HEK293T (cell line): ENCODE measurements at regions not wholly inside any gene's neighbourhood (a gene's known extent, or its start where the extent isn't known, plus 50 kb on each side); places are given as distances from the start of the nearest gene placed in this dataset.

ENCODE experiments used
- CTCF ChIA-PET: fragments of 350-600 bp; formaldehyde crosslinking; extraction: SDS; loops from one replicate; lab custom pipeline; 2021; ENCODE audit warnings: antibody characterized with exemption, inconsistent platforms; lab: Yijun Ruan, JAX
- POLR2A ChIA-PET: fragments of 350-600 bp; formaldehyde crosslinking; extraction: SDS; loops from one replicate; lab custom pipeline; 2020; ENCODE audit warnings: antibody characterized with exemption, inconsistent platforms; lab: Yijun Ruan, JAX
- DNase-seq: peaks from one replicate; pipeline ENCODE4 v3.0.0; 2012; ENCODE audit warnings: mixed read lengths; ENCODE audit errors: extremely low spot score
- ARNT ChIP-seq: fragments of 450-650 bp; IDR thresholded peaks from 2 replicates; pipeline ENCODE4 v1.6.1; 2017; ENCODE audit warnings: mild to moderate bottlenecking
- BHLHE40 ChIP-seq: fragments of 450-650 bp; IDR thresholded peaks from 2 replicates; pipeline ENCODE4 v1.6.1; 2016; ENCODE audit warnings: mild to moderate bottlenecking, moderate library complexity, borderline replicate concordance
- CTBP1 ChIP-seq: fragments of 450-650 bp; IDR thresholded peaks from 2 replicates; pipeline ENCODE4 v1.6.1; 2016; ENCODE audit warnings: borderline replicate concordance
- ELF4 ChIP-seq: fragments of 450-650 bp; IDR thresholded peaks from 2 replicates; pipeline ENCODE4 v1.6.1; 2017; ENCODE audit warnings: antibody characterized with exemption
- FOXA1 ChIP-seq: fragments of 450-650 bp; IDR thresholded peaks from 2 replicates; pipeline ENCODE4 v1.6.1; 2016; ENCODE audit warnings: mild to moderate bottlenecking
- FOXK2 ChIP-seq: fragments of 450-650 bp; IDR thresholded peaks from 2 replicates; pipeline ENCODE4 v1.6.1; 2016; ENCODE audit warnings: mild to moderate bottlenecking
- FOXM1 ChIP-seq: fragments of 450-650 bp; IDR thresholded peaks from 2 replicates; pipeline ENCODE4 v1.6.1; 2017; ENCODE audit warnings: mild to moderate bottlenecking, borderline replicate concordance
- HDGF ChIP-seq: fragments of 450-650 bp; IDR thresholded peaks from 2 replicates; pipeline ENCODE4 v1.6.1; 2017; ENCODE audit warnings: antibody characterized with exemption, borderline replicate concordance
- L3MBTL2 ChIP-seq: fragments of 450-650 bp; conservative IDR thresholded peaks from 2 replicates; pipeline ENCODE4 v1.6.1; 2016; ENCODE audit warnings: mild to moderate bottlenecking
- LEF1 ChIP-seq: fragments of 450-650 bp; IDR thresholded peaks from 2 replicates; pipeline ENCODE4 v1.6.1; 2017; ENCODE audit warnings: mild to moderate bottlenecking, borderline replicate concordance
- NFRKB ChIP-seq: fragments of 450-650 bp; IDR thresholded peaks from 2 replicates; pipeline ENCODE4 v1.6.1; 2016; ENCODE audit warnings: mild to moderate bottlenecking, moderate library complexity
- SP1 ChIP-seq: fragments of 450-650 bp; IDR thresholded peaks from 2 replicates; pipeline ENCODE4 v1.6.1; 2017
- SUZ12 ChIP-seq: fragments of 450-650 bp; IDR thresholded peaks from 2 replicates; pipeline ENCODE4 v1.6.1; 2016; ENCODE audit warnings: mild to moderate bottlenecking
- TARDBP ChIP-seq: fragments of 450-650 bp; IDR thresholded peaks from 2 replicates; pipeline ENCODE4 v1.6.1; 2016
- ZNF384 ChIP-seq: fragments of 450-650 bp; IDR thresholded peaks from 2 replicates; pipeline ENCODE4 v1.6.1; 2016
- TF ChIP-seq, protein P1 (sequence below): fragments of 450-650 bp; IDR thresholded peaks from 2 replicates; pipeline ENCODE4 v1.6.1; 2016

DNA sequence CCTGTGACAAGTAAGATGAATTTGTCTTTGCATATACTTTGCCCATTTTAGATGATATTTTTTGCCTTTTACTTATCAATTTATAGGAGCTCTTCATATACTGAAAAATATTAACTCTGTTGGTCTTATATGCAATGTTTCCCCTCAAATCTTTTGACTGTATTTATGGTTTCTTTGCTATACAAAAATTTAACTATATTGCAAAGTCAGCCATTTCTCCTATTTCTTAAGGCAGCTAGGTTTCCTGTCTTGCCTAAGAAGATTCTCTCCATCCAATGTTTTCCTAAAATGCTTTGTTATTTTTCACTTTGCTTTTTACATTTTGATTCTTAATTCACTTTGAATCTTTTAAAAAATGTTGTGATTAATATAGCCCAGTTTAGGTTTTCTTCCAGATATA, 273.1 kb downstream of the NSG2 start:
- TF ChIP-seq LEF1 = no peak
- no peak for TF ChIP-seq ELF4
- TF ChIP-seq TARDBP = no peak
- TF ChIP-seq NFRKB = no peak
- TF ChIP-seq L3MBTL2 = no peak
- TF ChIP-seq FOXM1 = no peak
- TF ChIP-seq ARNT = no peak
- TF ChIP-seq BHLHE40 = no peak
- no peak for TF ChIP-seq FOXK2
- TF ChIP-seq SP1 = no peak
- TF ChIP-seq, protein P1, sequence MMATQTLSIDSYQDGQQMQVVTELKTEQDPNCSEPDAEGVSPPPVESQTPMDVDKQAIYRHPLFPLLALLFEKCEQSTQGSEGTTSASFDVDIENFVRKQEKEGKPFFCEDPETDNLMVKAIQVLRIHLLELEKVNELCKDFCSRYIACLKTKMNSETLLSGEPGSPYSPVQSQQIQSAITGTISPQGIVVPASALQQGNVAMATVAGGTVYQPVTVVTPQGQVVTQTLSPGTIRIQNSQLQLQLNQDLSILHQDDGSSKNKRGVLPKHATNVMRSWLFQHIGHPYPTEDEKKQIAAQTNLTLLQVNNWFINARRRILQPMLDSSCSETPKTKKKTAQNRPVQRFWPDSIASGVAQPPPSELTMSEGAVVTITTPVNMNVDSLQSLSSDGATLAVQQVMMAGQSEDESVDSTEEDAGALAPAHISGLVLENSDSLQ = no peak
- no peak for TF ChIP-seq ZNF384
- no peak for TF ChIP-seq SUZ12
- ChIA-PET CTCF (interaction anchor here (0.7 to 4.0 kb wide), 3 partner anchors 10 to 273 kb away, joined by 3 to 28 read pairs (median 3); partner anchors contain the start of gene NSG2), POLR2A (no interaction called here)
- no peak for DNase-seq

DNA sequence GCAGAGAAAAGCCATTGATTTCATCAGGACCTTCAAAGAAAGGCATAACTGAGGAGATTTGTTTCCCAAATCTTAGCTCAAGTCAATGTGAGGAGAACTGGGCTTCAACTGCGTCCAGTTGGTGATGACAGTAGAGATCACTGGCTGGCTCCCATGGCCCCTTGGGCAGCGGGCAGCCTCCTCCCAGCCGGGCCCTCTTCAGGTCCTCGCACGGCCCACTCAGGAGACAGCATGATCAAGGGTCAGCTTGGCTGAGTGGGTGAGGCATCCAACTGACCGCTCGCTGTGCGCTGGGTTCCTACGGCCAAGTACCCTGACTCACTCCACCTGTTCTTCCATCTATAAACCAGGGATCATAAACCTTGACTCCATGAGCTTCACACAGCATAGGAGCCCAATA, 274.0 kb downstream of the NSG2 start:
- CTCF ChIA-PET = interaction anchor here (4.0 kb wide), 1 partner anchor 274 kb away, joined by 28 read pairs; the partner anchor contains the start of gene NSG2
- TF ChIP-seq FOXM1 = no peak
- no peak for TF ChIP-seq LEF1
- TF ChIP-seq, protein P1 = no peak
- no peak for TF ChIP-seq ARNT
- TF ChIP-seq TARDBP = no peak
- TF ChIP-seq BHLHE40 = no peak
- TF ChIP-seq SUZ12 = no peak
- TF ChIP-seq HDGF = no peak
- TF ChIP-seq CTBP1 = no peak
- TF ChIP-seq SP1 = no peak
- TF ChIP-seq ELF4 = no peak
- TF ChIP-seq NFRKB = no peak
- TF ChIP-seq FOXA1 = no peak
- no peak for TF ChIP-seq ZNF384
- TF ChIP-seq FOXK2 = no peak
- no peak for TF ChIP-seq L3MBTL2
- POLR2A ChIA-PET = no interaction called here
- no peak for DNase-seq

DNA sequence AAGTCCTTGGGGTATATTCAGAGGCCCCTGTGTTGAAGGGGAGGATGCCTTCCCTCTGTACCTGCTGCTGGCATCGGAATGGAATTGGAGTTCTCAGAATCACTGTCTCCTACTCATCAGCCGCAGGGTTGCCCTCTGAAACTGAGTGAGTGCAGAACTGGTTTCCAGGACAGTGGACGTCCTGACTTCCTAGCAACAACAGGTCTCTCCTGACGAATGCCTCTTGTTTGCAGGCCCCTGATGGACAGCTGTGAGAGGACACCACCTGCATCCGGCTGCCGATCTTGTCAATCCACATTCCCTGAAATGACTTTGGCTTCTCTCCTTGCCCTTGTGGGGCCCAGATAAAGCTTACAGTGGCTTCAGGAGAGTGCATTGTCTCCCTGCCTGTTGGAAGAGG, 274.5 kb downstream of the NSG2 start:
- DNase-seq = no peak
- POLR2A ChIA-PET = no interaction called here
- TF ChIP-seq SP1 (no peak), ARNT (no peak)
- CTCF ChIA-PET = interaction anchor here (4.0 kb wide), 1 partner anchor 274 kb away, joined by 28 read pairs; the partner anchor contains the start of gene NSG2

DNA sequence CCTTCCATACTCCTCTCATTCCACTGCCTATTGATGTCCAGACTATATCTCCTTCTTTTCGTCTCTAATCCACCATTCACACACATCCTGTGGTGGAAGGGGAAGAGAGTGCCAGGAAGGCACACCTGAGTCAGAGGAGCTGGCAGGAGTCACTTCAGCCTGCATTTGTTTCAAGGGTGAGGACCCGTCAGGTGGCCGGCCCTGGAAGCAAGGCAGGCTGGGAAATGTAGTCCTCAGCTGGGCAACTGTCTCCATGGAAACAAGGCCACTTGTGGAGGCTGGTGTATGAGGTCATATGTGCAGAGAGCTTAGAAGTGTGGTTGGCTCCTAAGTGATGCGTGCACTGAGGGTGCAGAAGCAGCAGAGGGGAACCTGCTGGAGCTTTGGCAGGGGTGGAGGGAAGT, 278.4 kb downstream of the NSG2 start:
- CTCF ChIA-PET = interaction anchor here (0.7 to 1.6 kb wide), 6 partner anchors 11 to 180 kb away, joined by 3 to 6 read pairs (median 4); no protein-coding TSS in a partner anchor
- TF ChIP-seq HDGF (no peak), FOXK2 (no peak), ARNT (no peak), SUZ12 (no peak), FOXM1 (no peak), L3MBTL2 (no peak), NFRKB (no peak), CTBP1 (no peak), BHLHE40 (no peak), SP1 (no peak), ZNF384 (no peak), TARDBP (no peak), ELF4 (no peak), LEF1 (no peak), FOXA1 (no peak)
- TF ChIP-seq, protein P1 = no peak
- POLR2A ChIA-PET = interaction anchor here (1.2 kb wide), 1 partner anchor 428 kb away, joined by 4 read pairs; no protein-coding TSS in a partner anchor
- peak; percentile 72 for DNase-seq

DNA sequence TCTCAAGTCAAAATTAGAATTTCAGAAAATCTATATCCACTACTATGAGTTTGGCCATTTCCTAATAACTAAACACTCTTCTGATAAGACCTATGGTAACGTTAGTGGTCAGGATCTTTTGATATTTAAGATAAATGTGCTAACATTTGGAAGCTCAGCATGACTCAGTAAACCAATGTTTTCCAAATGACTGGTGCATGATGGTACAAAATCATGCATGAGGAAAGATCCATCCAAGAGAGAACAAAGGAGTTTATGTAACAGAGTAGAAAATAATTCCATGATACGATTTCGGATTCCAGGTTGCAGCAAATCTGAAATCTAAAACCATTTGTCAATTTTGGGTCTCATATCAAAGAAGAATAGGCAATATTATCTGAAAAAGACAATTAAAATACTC, 279.2 kb downstream of the NSG2 start:
- ChIA-PET CTCF (interaction anchor here (0.7 to 1.3 kb wide), 4 partner anchors 10 to 180 kb away, joined by 3 to 6 read pairs (median 4); no protein-coding TSS in a partner anchor), POLR2A (interaction anchor here (0.7 kb wide), 1 partner anchor 709 kb away, joined by 3 read pairs; no protein-coding TSS in a partner anchor)
- TF ChIP-seq FOXK2 (no peak), LEF1 (no peak)
- no peak for DNase-seq

DNA sequence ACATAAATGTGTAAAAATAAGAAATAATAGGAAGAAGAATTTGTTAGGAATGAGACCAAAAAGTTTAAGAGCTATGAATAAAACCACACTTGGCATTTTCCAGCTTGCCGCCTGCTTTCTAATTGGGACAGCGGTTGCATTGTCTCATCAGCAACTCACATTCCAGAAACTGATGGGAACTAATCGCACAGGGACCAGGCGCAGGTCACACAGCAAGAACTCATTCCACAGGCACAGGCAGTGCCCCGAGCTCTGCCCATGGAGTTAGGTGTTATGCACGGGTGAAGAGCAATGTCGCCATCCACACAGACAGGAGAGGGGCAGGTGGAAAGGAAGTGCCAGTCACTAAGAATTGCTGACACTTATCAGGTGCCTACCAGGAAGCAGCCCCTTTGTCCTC, 279.9 kb downstream of the NSG2 start:
- no peak for DNase-seq
- POLR2A ChIA-PET = no interaction called here
- CTCF ChIA-PET = no interaction called here
- TF ChIP-seq ZNF384 = no peak
- no peak for TF ChIP-seq BHLHE40
- no peak for TF ChIP-seq NFRKB
- no peak for TF ChIP-seq FOXA1
- no peak for TF ChIP-seq SP1
- TF ChIP-seq ELF4 = no peak
- no peak for TF ChIP-seq HDGF
- no peak for TF ChIP-seq TARDBP
- no peak for TF ChIP-seq CTBP1
- no peak for TF ChIP-seq FOXK2
- TF ChIP-seq ARNT = no peak
- TF ChIP-seq LEF1 = no peak
- no peak for TF ChIP-seq FOXM1
- TF ChIP-seq SUZ12 = no peak
- no peak for TF ChIP-seq L3MBTL2
- TF ChIP-seq, protein P1 = no peak
